ENCODE measurements at regions not wholly inside any gene's neighbourhood (a gene's known extent, or its start where the extent isn't known, plus 50 kb on each side); places are given as distances from the start of the nearest gene placed in this dataset.

- TF ChIP-seq CTCF (IDR thresholded peaks at IDR 0.05), result no peak
- no peak for TF ChIP-seq POLR2A (IDR thresholded peaks at IDR 0.05)
- no peak for TF ChIP-seq POLR2AphosphoS5 (IDR thresholded peaks at IDR 0.05)
- Histone ChIP-seq H3K27me3 (no peaks in the 10 kb centered on the region), H3K36me3 (no peaks in the 10 kb centered on the region), H3K4me3 (no peak overlapping the region), H3K4me1 (no peaks in the 10 kb centered on the region), H3K27ac (no peak overlapping the region), H3K9me3 (no peaks in the 10 kb centered on the region)
- DNase-seq, result no peak
- no peak for ATAC-seq (ENCODE audit: low FRiP score in 2 of 2)
- 50 to 54% methylated on average over 1 of the region's 1 CpG for WGBS, 2 donors
Observed at GRCh38 chr3:6222069-6222468, 638.8 kb upstream of the GRM7 start.

GRCh38 chr3:6223572-6223971, 637.3 kb upstream of the GRM7 start:
- DNase-seq (no peak), ATAC-seq (ENCODE audit: low FRiP score in 2 of 2) (no peak)
- WGBS, 2 donors, result 65 to 77% methylated on average over 3 of the region's 3 CpGs

GRCh38 chr3:6228958-6229683, 631.8 kb upstream of the GRM7 start:
- Histone ChIP-seq H3K4me1 (no peaks in the 10 kb centered on the region), H3K9me3 (no peaks in the 10 kb centered on the region), H3K4me3 (no peak overlapping the region), H3K27ac (no peak overlapping the region), H3K27me3 (no peaks in the 10 kb centered on the region), H3K36me3 (no peaks in the 10 kb centered on the region)
- DNase-seq (no peak), ATAC-seq (ENCODE audit: low FRiP score in 2 of 2) (no peak)
- WGBS, 2 donors, result 76 to 86% methylated on average over 4 of the region's 4 CpGs
- no peak for TF ChIP-seq POLR2AphosphoS5 (IDR thresholded peaks at IDR 0.05)
- TF ChIP-seq CTCF (IDR thresholded peaks at IDR 0.05), result no peak
- no peak for TF ChIP-seq EP300 (IDR thresholded peaks at IDR 0.05)
- no peak for TF ChIP-seq POLR2A (IDR thresholded peaks at IDR 0.05)

More at GRCh38 chr3:6223572-6223971, 637.3 kb upstream of the GRM7 start:
- H3K4me3 ChIP-seq, result no peak overlapping the region
- H3K9me3 ChIP-seq, result no peaks in the 10 kb centered on the region
- no peaks in the 10 kb centered on the region for H3K27me3 ChIP-seq
- H3K36me3 ChIP-seq, result no peaks in the 10 kb centered on the region
- no peaks in the 10 kb centered on the region for H3K4me1 ChIP-seq
- no peak overlapping the region for H3K27ac ChIP-seq
- TF ChIP-seq POLR2AphosphoS5 (IDR thresholded peaks at IDR 0.05) (no peak), EP300 (IDR thresholded peaks at IDR 0.05) (no peak), POLR2A (IDR thresholded peaks at IDR 0.05) (no peak), CTCF (IDR thresholded peaks at IDR 0.05) (no peak)

GRCh38 chr3:6229778-6230410, 631.0 kb upstream of the GRM7 start:
- TF ChIP-seq CTCF (IDR thresholded peaks at IDR 0.05) (no peak), EP300 (IDR thresholded peaks at IDR 0.05) (no peak)
- Histone ChIP-seq H3K4me3 (no peak overlapping the region), H3K27me3 (no peaks in the 10 kb centered on the region), H3K4me1 (no peaks in the 10 kb centered on the region), H3K9me3 (no peaks in the 10 kb centered on the region), H3K36me3 (no peaks in the 10 kb centered on the region), H3K27ac (no peak overlapping the region)
- DNase-seq, result no peak
- 79 to 83% methylated on average over 6 of the region's 6 CpGs for WGBS, 2 donors
- ATAC-seq (ENCODE audit: low FRiP score in 2 of 2), result no peak

- Histone ChIP-seq H3K27me3 (no peaks in the 10 kb centered on the region), H3K4me1 (no peaks in the 10 kb centered on the region), H3K36me3 (no peaks in the 10 kb centered on the region), H3K4me3 (no peak overlapping the region), H3K27ac (no peak overlapping the region), H3K9me3 (no peaks in the 10 kb centered on the region)
- ATAC-seq (ENCODE audit: low FRiP score in 2 of 2) (no peak), DNase-seq (no peak)
- TF ChIP-seq EP300 (IDR thresholded peaks at IDR 0.05) (no peak), POLR2A (IDR thresholded peaks at IDR 0.05) (no peak), POLR2AphosphoS5 (IDR thresholded peaks at IDR 0.05) (no peak), CTCF (IDR thresholded peaks at IDR 0.05) (no peak)
- WGBS, 2 donors, result 69 to 77% methylated on average over 4 of the region's 4 CpGs
Observed at GRCh38 chr3:6242104-6242503, 618.8 kb upstream of the GRM7 start.
